ENCODE measurements at regions not wholly inside any gene's neighbourhood (a gene's known extent, or its start where the extent isn't known, plus 50 kb on each side); places are given as distances from the start of the nearest gene placed in this dataset.
"Not testable (repeated sequence)": the region's sequence is repeated elsewhere in the genome, so short reads cannot be mapped to it uniquely, and the experiment has no call there.

DNA sequence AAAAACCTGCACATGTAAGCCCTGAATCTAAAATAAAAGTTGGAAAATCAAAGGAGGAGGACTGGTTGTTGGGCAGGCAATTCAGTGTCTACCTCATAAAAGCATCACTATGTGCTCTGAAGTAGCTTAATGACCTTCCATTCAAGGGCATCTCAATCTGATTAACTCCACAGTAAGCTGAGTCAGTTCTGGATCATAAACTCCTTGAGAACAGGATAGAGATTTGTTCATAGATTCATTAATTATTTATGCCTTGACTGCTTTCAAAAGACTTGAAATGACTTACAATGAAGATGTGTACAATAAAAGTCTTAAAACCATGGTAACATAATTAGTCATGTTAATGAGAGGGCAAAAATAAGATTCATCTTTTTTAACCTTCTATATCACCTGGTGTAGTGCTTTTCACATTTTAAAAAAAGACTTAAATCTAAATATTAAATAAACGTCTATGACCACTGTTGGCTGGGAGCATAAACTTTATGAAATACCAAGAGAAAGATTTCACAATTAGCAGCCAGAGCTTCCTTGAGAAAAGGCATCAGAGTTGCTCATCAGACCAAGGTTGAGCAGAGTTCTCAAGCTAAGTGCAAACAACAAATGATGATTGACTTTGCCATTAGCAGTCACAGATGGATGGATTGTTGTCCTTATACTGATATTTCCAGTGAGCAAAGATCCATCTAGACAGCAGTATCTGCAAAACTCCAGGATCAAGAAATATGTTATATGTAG lies 237.3 kb upstream of the THUMPD2 start:
- Histone ChIP-seq H3K79me2 (ENCODE audit: control insufficient read depth, insufficient read depth, low read length, poor library complexity) (no peaks in the 10 kb centered on the region), H3K4me1 (ENCODE audit: control insufficient read depth in 1 of 2, insufficient read depth in 2 of 2, low read length in 2 of 2) (no peaks in the 10 kb centered on the region), H3K23ac (ENCODE audit: low read length) (no peak overlapping the region), H2BK5ac (ENCODE audit: low read depth, low read length, poor library complexity) (no peak overlapping the region), H3K9ac (ENCODE audit: low read length) (no peak overlapping the region), H3K9me3 (ENCODE audit: insufficient read depth, low read depth, low read length) (peaks cover 4% of the 10 kb centered on the region), H2AFZ (ENCODE audit: insufficient read depth, low read length, poor library complexity) (no peak overlapping the region), H2BK120ac (ENCODE audit: insufficient read depth, low read length, poor library complexity) (no peak overlapping the region), H3K27me3 (ENCODE audit: insufficient read depth, low read length) (no peaks in the 10 kb centered on the region), H2AK5ac (ENCODE audit: low read length) (no peak overlapping the region), H4K8ac (ENCODE audit: low read depth, low read length) (no peak overlapping the region), H3K79me1 (ENCODE audit: low read length) (no peaks in the 10 kb centered on the region), H3K36me3 (ENCODE audit: control insufficient read depth in 1 of 2, insufficient read depth in 2 of 2, low read length in 2 of 2) (no peaks in the 10 kb centered on the region), H4K12ac (ENCODE audit: low read depth, low read length) (no peak overlapping the region), H4K91ac (ENCODE audit: low read depth, low read length) (no peak overlapping the region), H2BK12ac (ENCODE audit: low read length) (no peak overlapping the region), H3K14ac (ENCODE audit: low read length) (no peak overlapping the region), H3K4ac (ENCODE audit: low read depth, low read length) (no peak overlapping the region), H3K27ac (ENCODE audit: low read depth, low read length) (no peak overlapping the region), H3K4me3 (ENCODE audit: low read depth, low read length) (no peak overlapping the region), H3K18ac (ENCODE audit: low read length) (no peak overlapping the region), H3K4me2 (ENCODE audit: low read length) (no peak overlapping the region)
- WGBS (ENCODE audit: extremely low coverage, insufficient coverage, insufficient read length), result no CpG with 5 or more reads among the region's 1 CpG
- DNase-seq, result no peak

GRCh38 chr2:40013962-40014361 lies 234.9 kb upstream of the THUMPD2 start:
- H3K79me2 ChIP-seq (ENCODE audit: control insufficient read depth, insufficient read depth, low read length, poor library complexity); H3K4ac ChIP-seq (ENCODE audit: low read depth, low read length); H3K4me2 ChIP-seq (ENCODE audit: low read length); H3K14ac ChIP-seq (ENCODE audit: low read length); H4K12ac ChIP-seq (ENCODE audit: low read depth, low read length); H3K4me1 ChIP-seq (ENCODE audit: control insufficient read depth in 1 of 2, insufficient read depth in 2 of 2, low read length in 2 of 2); H2BK12ac ChIP-seq (ENCODE audit: low read length); H3K27ac ChIP-seq (ENCODE audit: low read depth, low read length); H3K36me3 ChIP-seq (ENCODE audit: control insufficient read depth in 1 of 2, insufficient read depth in 2 of 2, low read length in 2 of 2); H3K4me3 ChIP-seq (ENCODE audit: low read depth, low read length); H2AFZ ChIP-seq (ENCODE audit: insufficient read depth, low read length, poor library complexity); H2AK5ac ChIP-seq (ENCODE audit: low read length); DNase-seq; H3K9ac ChIP-seq (ENCODE audit: low read length); H3K18ac ChIP-seq (ENCODE audit: low read length); H3K79me1 ChIP-seq (ENCODE audit: low read length); H4K91ac ChIP-seq (ENCODE audit: low read depth, low read length); H4K8ac ChIP-seq (ENCODE audit: low read depth, low read length); H3K23ac ChIP-seq (ENCODE audit: low read length); H2BK5ac ChIP-seq (ENCODE audit: low read depth, low read length, poor library complexity); H3K9me3 ChIP-seq (ENCODE audit: insufficient read depth, low read depth, low read length); H2BK120ac ChIP-seq (ENCODE audit: insufficient read depth, low read length, poor library complexity); H3K27me3 ChIP-seq (ENCODE audit: insufficient read depth, low read length): not testable (repeated sequence)
- no CpG with 5 or more reads among the region's 17 CpGs for WGBS (ENCODE audit: extremely low coverage, insufficient coverage, insufficient read length)

DNA sequence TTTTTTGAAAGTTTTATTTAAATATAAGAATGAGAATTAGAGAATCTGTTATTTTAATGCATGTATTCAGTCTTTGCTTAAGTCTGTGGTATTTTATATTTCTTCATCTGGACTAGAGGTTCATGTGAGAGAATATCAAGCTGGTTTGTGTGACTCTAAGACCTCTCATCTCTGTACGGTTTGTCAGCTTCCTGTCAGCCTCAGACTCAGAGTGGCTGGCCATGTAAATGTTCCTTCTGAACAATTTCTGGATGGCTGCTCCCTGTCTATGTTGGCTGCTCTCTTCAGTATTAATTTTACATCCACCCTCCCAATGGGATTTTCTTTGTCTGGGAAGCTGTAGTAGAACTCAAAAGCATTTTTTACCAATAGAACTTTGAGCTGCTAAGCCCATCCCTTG lies 225.3 kb upstream of the THUMPD2 start:
- no peak overlapping the region for H3K27ac ChIP-seq (ENCODE audit: low read depth, low read length)
- H3K4me1 ChIP-seq (ENCODE audit: control insufficient read depth in 1 of 2, insufficient read depth in 2 of 2, low read length in 2 of 2), result no peaks in the 10 kb centered on the region
- H2BK120ac ChIP-seq (ENCODE audit: insufficient read depth, low read length, poor library complexity), result no peak overlapping the region
- H3K36me3 ChIP-seq (ENCODE audit: control insufficient read depth in 1 of 2, insufficient read depth in 2 of 2, low read length in 2 of 2), result no peaks in the 10 kb centered on the region
- H4K91ac ChIP-seq (ENCODE audit: low read depth, low read length), result no peak overlapping the region
- no peaks in the 10 kb centered on the region for H3K79me1 ChIP-seq (ENCODE audit: low read length)
- no CpG with 5 or more reads among the region's 1 CpG for WGBS (ENCODE audit: extremely low coverage, insufficient coverage, insufficient read length)
- H3K79me2 ChIP-seq (ENCODE audit: control insufficient read depth, insufficient read depth, low read length, poor library complexity), result no peaks in the 10 kb centered on the region
- no peak overlapping the region for H4K8ac ChIP-seq (ENCODE audit: low read depth, low read length)
- no peak overlapping the region for H2AFZ ChIP-seq (ENCODE audit: insufficient read depth, low read length, poor library complexity)
- H3K27me3 ChIP-seq (ENCODE audit: insufficient read depth, low read length), result no peaks in the 10 kb centered on the region
- no peak overlapping the region for H3K4me2 ChIP-seq (ENCODE audit: low read length)
- H3K9ac ChIP-seq (ENCODE audit: low read length), result no peak overlapping the region
- H3K4me3 ChIP-seq (ENCODE audit: low read depth, low read length), result no peak overlapping the region
- no peak overlapping the region for H2AK5ac ChIP-seq (ENCODE audit: low read length)
- no peak overlapping the region for H3K18ac ChIP-seq (ENCODE audit: low read length)
- DNase-seq, result no peak
- H3K9me3 ChIP-seq (ENCODE audit: insufficient read depth, low read depth, low read length), result no peaks in the 10 kb centered on the region
- H2BK12ac ChIP-seq (ENCODE audit: low read length), result no peak overlapping the region
- H3K14ac ChIP-seq (ENCODE audit: low read length), result no peak overlapping the region
- no peak overlapping the region for H4K12ac ChIP-seq (ENCODE audit: low read depth, low read length)
- no peak overlapping the region for H2BK5ac ChIP-seq (ENCODE audit: low read depth, low read length, poor library complexity)
- H3K4ac ChIP-seq (ENCODE audit: low read depth, low read length), result no peak overlapping the region
- no peak overlapping the region for H3K23ac ChIP-seq (ENCODE audit: low read length)

DNA sequence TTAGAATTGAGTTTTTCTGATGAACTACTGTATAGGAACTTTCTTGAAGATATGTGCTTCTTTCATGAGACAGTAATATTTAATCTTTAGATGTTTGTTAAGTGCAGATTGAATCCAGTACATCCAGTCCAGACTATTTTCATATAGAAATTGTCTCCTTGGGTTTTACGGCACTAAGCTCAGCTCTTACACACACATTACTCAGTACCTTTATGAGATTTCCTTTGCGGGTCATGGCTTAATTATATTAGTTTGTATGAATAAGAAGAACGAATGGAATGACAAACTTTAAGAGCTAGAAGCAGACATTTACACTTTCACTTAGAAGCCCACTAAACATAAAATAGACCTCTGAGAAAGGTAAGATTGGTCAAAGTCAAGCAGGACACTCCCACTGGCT lies 223.3 kb upstream of the THUMPD2 start:
- no CpG with 5 or more reads among the region's 3 CpGs for WGBS (ENCODE audit: extremely low coverage, insufficient coverage, insufficient read length)
- no peaks in the 10 kb centered on the region for H3K27me3 ChIP-seq (ENCODE audit: insufficient read depth, low read length)
- H2AFZ ChIP-seq (ENCODE audit: insufficient read depth, low read length, poor library complexity), result no peak overlapping the region
- no peak overlapping the region for H3K18ac ChIP-seq (ENCODE audit: low read length)
- H3K4ac ChIP-seq (ENCODE audit: low read depth, low read length), result no peak overlapping the region
- H3K14ac ChIP-seq (ENCODE audit: low read length), result no peak overlapping the region
- no peaks in the 10 kb centered on the region for H3K36me3 ChIP-seq (ENCODE audit: control insufficient read depth in 1 of 2, insufficient read depth in 2 of 2, low read length in 2 of 2)
- H3K4me3 ChIP-seq (ENCODE audit: low read depth, low read length), result no peak overlapping the region
- no peak overlapping the region for H3K4me2 ChIP-seq (ENCODE audit: low read length)
- H3K9me3 ChIP-seq (ENCODE audit: insufficient read depth, low read depth, low read length), result no peaks in the 10 kb centered on the region
- no peak overlapping the region for H4K8ac ChIP-seq (ENCODE audit: low read depth, low read length)
- no peaks in the 10 kb centered on the region for H3K4me1 ChIP-seq (ENCODE audit: control insufficient read depth in 1 of 2, insufficient read depth in 2 of 2, low read length in 2 of 2)
- H2BK12ac ChIP-seq (ENCODE audit: low read length), result no peak overlapping the region
- no peak overlapping the region for H2AK5ac ChIP-seq (ENCODE audit: low read length)
- H3K79me2 ChIP-seq (ENCODE audit: control insufficient read depth, insufficient read depth, low read length, poor library complexity), result no peaks in the 10 kb centered on the region
- no peak overlapping the region for H3K27ac ChIP-seq (ENCODE audit: low read depth, low read length)
- no peaks in the 10 kb centered on the region for H3K79me1 ChIP-seq (ENCODE audit: low read length)
- no peak overlapping the region for H3K9ac ChIP-seq (ENCODE audit: low read length)
- no peak overlapping the region for H3K23ac ChIP-seq (ENCODE audit: low read length)
- no peak overlapping the region for H4K91ac ChIP-seq (ENCODE audit: low read depth, low read length)
- H4K12ac ChIP-seq (ENCODE audit: low read depth, low read length), result no peak overlapping the region
- no peak for DNase-seq
- no peak overlapping the region for H2BK5ac ChIP-seq (ENCODE audit: low read depth, low read length, poor library complexity)
- H2BK120ac ChIP-seq (ENCODE audit: insufficient read depth, low read length, poor library complexity), result no peak overlapping the region

Measured in trophoblast cell (in vitro differentiated cells and primary cell).